HFF-Myc (cell line): ENCODE measurements at regions not wholly inside any gene's neighbourhood (a gene's known extent, or its start where the extent isn't known, plus 50 kb on each side); places are given as distances from the start of the nearest gene placed in this dataset.

Experiments used
- DNase-seq: peaks from one replicate; pipeline ENCODE4 v3.0.0-alpha.2; 2011; ENCODE audit warnings: low read depth; ENCODE audit errors: extremely low read depth
- H3K4me3 ChIP-seq: replicated peaks from 2 replicates; pipeline ENCODE4 v1.5.1; 2011; ENCODE audit warnings: low read depth, mild to moderate bottlenecking, control low read depth, low read length
- CTCF ChIP-seq: IDR thresholded peaks from 2 replicates; pipeline ENCODE4 v1.5.1; 2012; ENCODE audit warnings: mild to moderate bottlenecking, low read depth, low read length, control low read depth; ENCODE audit errors: missing control alignments

- no peak for TF ChIP-seq CTCF
- no peak for DNase-seq
- no peak overlapping the region for H3K4me3 ChIP-seq
Measured at GRCh38 chr4:11160288-11160687, 268.4 kb downstream of the HS3ST1 start.

GRCh38 chr4:11158971-11159370, 269.7 kb downstream of the HS3ST1 start:
- no peak overlapping the region for H3K4me3 ChIP-seq
- no peak for DNase-seq
- TF ChIP-seq CTCF: no peak

GRCh38 chr4:11155208-11155867, 273.4 kb downstream of the HS3ST1 start:
- H3K4me3 ChIP-seq: no peak overlapping the region
- DNase-seq: no peak
- no peak for TF ChIP-seq CTCF

- no peak overlapping the region for H3K4me3 ChIP-seq
- TF ChIP-seq CTCF: no peak
- no peak for DNase-seq
Measured at GRCh38 chr4:11153171-11153750, 275.4 kb downstream of the HS3ST1 start.

GRCh38 chr4:11152684-11153083, 276.0 kb downstream of the HS3ST1 start:
- DNase-seq: no peak
- no peak overlapping the region for H3K4me3 ChIP-seq
- no peak for TF ChIP-seq CTCF

- DNase-seq: no peak
- TF ChIP-seq CTCF: no peak
- no peak overlapping the region for H3K4me3 ChIP-seq
Measured at GRCh38 chr4:11151500-11151899, 277.2 kb downstream of the HS3ST1 start.

GRCh38 chr4:11149612-11150259, 279.0 kb downstream of the HS3ST1 start:
- TF ChIP-seq CTCF: no peak
- DNase-seq: no peak
- no peak overlapping the region for H3K4me3 ChIP-seq
